ENCODE measurements at regions not wholly inside any gene's neighbourhood (a gene's known extent, or its start where the extent isn't known, plus 50 kb on each side); places are given as distances from the start of the nearest gene placed in this dataset. TPM values are rescaled to one million over a fixed set of nuclear protein-coding genes. Genes with fewer than 3 reads are reported as not detected.

DNA sequence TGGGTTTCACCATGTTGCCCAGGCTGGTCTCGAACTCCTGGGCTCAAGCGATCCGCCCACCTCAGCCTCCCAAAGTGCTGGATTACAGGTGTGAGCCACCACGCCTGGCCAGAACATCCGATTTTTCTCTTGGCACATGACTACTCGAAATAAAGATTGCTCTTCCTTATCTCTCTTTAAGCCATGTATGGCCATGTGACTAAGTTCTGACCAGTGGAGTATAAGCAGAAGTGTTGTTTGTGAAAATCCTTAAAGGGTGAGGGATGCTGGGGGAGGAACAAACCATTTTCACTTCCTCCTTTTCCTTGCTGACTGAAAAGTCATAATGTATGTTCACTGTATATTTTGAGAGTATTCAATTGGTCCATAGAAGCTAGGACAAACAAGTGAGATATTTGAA is 50.7 kb upstream of the ATF7IP start:
- Histone ChIP-seq H3K27ac (ENCODE audit: low read depth in 1 of 2, low read length in 1 of 2) (no peak overlapping the region), H3K4me3 (no peak overlapping the region), H3K9ac (ENCODE audit: insufficient read depth in 1 of 2, low read length in 2 of 2) (no peak overlapping the region), H3K27me3 (ENCODE audit: control insufficient read depth in 3 of 3, insufficient read depth in 3 of 3, low read length in 2 of 3) (no peaks in the 10 kb centered on the region), H3K9me3 (ENCODE audit: control insufficient read depth in 4 of 4, insufficient read depth in 3 of 4, low read length in 3 of 4) (no peaks in the 10 kb centered on the region), H3K4me1 (ENCODE audit: control insufficient read depth in 5 of 5, insufficient read depth in 5 of 5, low read length in 5 of 5) (no peaks in the 10 kb centered on the region), H3K36me3 (ENCODE audit: control insufficient read depth in 4 of 4, insufficient read depth in 4 of 4, low read length in 4 of 4) (no peaks in the 10 kb centered on the region)
- WGBS, 2 donors: 84 to 95% methylated on average over 6 of the region's 6 CpGs
- DNase-seq (no peak), ATAC-seq (ENCODE audit: insufficient read depth, low FRiP score) (no peak)
- TF ChIP-seq, protein P1, sequence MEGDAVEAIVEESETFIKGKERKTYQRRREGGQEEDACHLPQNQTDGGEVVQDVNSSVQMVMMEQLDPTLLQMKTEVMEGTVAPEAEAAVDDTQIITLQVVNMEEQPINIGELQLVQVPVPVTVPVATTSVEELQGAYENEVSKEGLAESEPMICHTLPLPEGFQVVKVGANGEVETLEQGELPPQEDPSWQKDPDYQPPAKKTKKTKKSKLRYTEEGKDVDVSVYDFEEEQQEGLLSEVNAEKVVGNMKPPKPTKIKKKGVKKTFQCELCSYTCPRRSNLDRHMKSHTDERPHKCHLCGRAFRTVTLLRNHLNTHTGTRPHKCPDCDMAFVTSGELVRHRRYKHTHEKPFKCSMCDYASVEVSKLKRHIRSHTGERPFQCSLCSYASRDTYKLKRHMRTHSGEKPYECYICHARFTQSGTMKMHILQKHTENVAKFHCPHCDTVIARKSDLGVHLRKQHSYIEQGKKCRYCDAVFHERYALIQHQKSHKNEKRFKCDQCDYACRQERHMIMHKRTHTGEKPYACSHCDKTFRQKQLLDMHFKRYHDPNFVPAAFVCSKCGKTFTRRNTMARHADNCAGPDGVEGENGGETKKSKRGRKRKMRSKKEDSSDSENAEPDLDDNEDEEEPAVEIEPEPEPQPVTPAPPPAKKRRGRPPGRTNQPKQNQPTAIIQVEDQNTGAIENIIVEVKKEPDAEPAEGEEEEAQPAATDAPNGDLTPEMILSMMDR (IDR thresholded peaks at IDR 0.05; ENCODE audit: control extremely low read depth, extremely low read depth): no peak

DNA sequence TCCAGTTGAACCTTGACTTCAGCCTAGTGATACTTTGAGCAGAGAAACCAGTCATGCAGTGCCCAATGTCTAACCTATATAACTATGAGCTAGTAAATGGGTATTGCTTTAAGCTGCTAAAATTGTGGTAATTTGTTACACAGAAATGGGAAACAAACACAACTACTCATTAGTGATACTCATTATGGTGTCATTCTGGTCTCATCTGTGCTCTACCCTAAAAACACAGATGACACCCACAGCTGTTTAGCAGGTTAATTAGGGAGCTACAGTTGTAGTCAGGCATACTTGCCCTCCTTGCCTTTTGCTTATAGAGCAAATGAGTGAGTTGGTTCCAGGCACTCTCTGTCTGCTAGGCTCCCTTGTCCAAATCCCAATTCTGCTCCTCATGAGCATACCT is 50.0 kb upstream of the ATF7IP start:
- TF ChIP-seq, protein P1 (IDR thresholded peaks at IDR 0.05; ENCODE audit: control extremely low read depth, extremely low read depth): no peak
- H3K4me1 ChIP-seq (ENCODE audit: control insufficient read depth in 5 of 5, insufficient read depth in 5 of 5, low read length in 5 of 5): no peaks in the 10 kb centered on the region
- DNase-seq: no peak

More for the DNA sequence above, 50.0 kb upstream of the ATF7IP start:
- H3K4me3 ChIP-seq: no peak overlapping the region
- H3K9me3 ChIP-seq (ENCODE audit: control insufficient read depth in 4 of 4, insufficient read depth in 3 of 4, low read length in 3 of 4): no peaks in the 10 kb centered on the region
- no peaks in the 10 kb centered on the region for H3K27me3 ChIP-seq (ENCODE audit: control insufficient read depth in 3 of 3, insufficient read depth in 3 of 3, low read length in 2 of 3)
- ATAC-seq (ENCODE audit: insufficient read depth, low FRiP score): no peak
- H3K36me3 ChIP-seq (ENCODE audit: control insufficient read depth in 4 of 4, insufficient read depth in 4 of 4, low read length in 4 of 4): no peaks in the 10 kb centered on the region
- no peak overlapping the region for H3K27ac ChIP-seq (ENCODE audit: low read depth in 1 of 2, low read length in 1 of 2)
- H3K9ac ChIP-seq (ENCODE audit: insufficient read depth in 1 of 2, low read length in 2 of 2): no peak overlapping the region

Small RNAs in the stretch of these regions (small RNA-seq; reads per million reads assigned to genes)
- not detected for gene AC092470.1 (ENCODE audit: low replicate concordance)
- gene AC135001.1 (ENCODE audit: low replicate concordance): not detected
- not detected for gene MRPS18CP4 (ENCODE audit: low replicate concordance)
- gene RNU6-491P (ENCODE audit: low replicate concordance): not detected

All from lung (tissue), 12 donors.